H1 (cell line): ENCODE measurements at regions not wholly inside any gene's neighbourhood (a gene's known extent, or its start where the extent isn't known, plus 50 kb on each side); places are given as distances from the start of the nearest gene placed in this dataset.

ENCODE experiments used
- CEBPB ChIP-seq: IDR thresholded peaks from 2 replicates; pipeline ENCODE4 v1.6.1; 2012; ENCODE audit warnings: low read depth, low read length
- CREB1 ChIP-seq: IDR thresholded peaks from 2 replicates; pipeline ENCODE4 v1.6.1; 2012; ENCODE audit warnings: inconsistent platforms
- CTCF ChIP-seq, 3 experiments: IDR thresholded peaks; 1 replicate in 2 of 3; 2 replicates in 1 of 3; pipeline versions ENCODE4 v1.5.1 to v1.6.1; 2011; ENCODE audit warnings: low read length in 3 of 3, mild to moderate bottlenecking in 3 of 3, inconsistent platforms in 2 of 3, low read depth in 1 of 3, moderate library complexity in 1 of 3; ENCODE audit not compliant: insufficient read depth in 1 of 3; ENCODE audit errors: control extremely low read depth in 1 of 3
- POLR2A ChIP-seq, 2 experiments: IDR thresholded peaks; 1 replicate in 1 of 2; 2 replicates in 1 of 2; pipeline ENCODE4 v1.6.1; 2011; ENCODE audit warnings: low read depth in 2 of 2, low read length in 2 of 2, mild to moderate bottlenecking in 2 of 2; ENCODE audit errors: control extremely low read depth in 1 of 2
- POLR2AphosphoS5 ChIP-seq: IDR thresholded peaks from 2 replicates; pipeline ENCODE4 v1.6.1; 2011; ENCODE audit warnings: low read depth, low read length
- RAD21 ChIP-seq, 2 experiments: IDR thresholded peaks in 1 of 2; conservative IDR thresholded peaks in 1 of 2; 2 replicates each; pipeline ENCODE4 v1.6.1; 2011; ENCODE audit warnings: low read depth in 2 of 2, low read length in 2 of 2, improper control_type of control experiment in 1 of 2, inconsistent platforms in 1 of 2, mild to moderate bottlenecking in 1 of 2, moderate library complexity in 1 of 2
- RFX5 ChIP-seq: IDR thresholded peaks from 2 replicates; pipeline ENCODE4 v1.6.1; 2011; ENCODE audit warnings: low read depth, low read length, improper control_type of control experiment, borderline replicate concordance
- RXRA ChIP-seq: IDR thresholded peaks from 2 replicates; pipeline ENCODE4 v1.6.1; 2011; ENCODE audit warnings: low read depth, mild to moderate bottlenecking, low read length, moderate library complexity; ENCODE audit not compliant: insufficient read depth
- SP1 ChIP-seq: IDR thresholded peaks from 2 replicates; pipeline ENCODE4 v1.6.1; 2011; ENCODE audit warnings: low read depth, low read length
- TBP ChIP-seq: IDR thresholded peaks from 2 replicates; pipeline ENCODE4 v1.6.1; 2011; ENCODE audit warnings: low read depth, low read length, improper control_type of control experiment
- USF2 ChIP-seq: IDR thresholded peaks from 2 replicates; pipeline ENCODE4 v1.6.1; 2011; ENCODE audit warnings: low read length, improper control_type of control experiment
- YY1 ChIP-seq: IDR thresholded peaks from 2 replicates; pipeline ENCODE4 v1.6.1; 2011; ENCODE audit warnings: low read depth, mild to moderate bottlenecking, low read length
- TF ChIP-seq, protein P1 (sequence below): IDR thresholded peaks from 2 replicates; pipeline ENCODE4 v1.6.1; 2012; ENCODE audit warnings: low read length, inconsistent platforms

DNA sequence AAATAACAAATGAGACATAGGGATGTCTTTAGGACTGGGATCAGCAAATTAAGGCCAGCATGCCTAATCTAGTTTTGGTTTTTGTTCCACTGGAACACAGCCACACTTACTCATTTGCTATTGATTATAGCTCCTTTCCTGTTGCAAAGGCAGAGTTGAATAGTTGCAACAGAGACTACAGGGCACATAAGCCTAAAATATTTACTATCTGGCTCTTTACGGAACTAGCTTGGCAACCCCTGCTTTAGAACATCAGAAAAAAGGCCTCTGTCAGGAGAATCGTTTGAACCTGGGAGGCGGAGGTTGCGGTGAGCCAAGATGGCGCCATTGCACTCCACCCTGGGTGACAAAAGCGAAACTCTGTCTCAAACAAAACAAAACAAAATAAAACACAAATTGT, 384.8 kb downstream of the ELAVL2 start:
- TF ChIP-seq CEBPB (no peak), POLR2AphosphoS5 (no peak), RAD21 (IDR thresholded peaks at IDR 0.05 in 1 of 2, conservative IDR thresholded peaks at IDR 0.05 in 1 of 2; ENCODE audit: low read depth in 2 of 2, low read length in 2 of 2) (no peak), POLR2A (IDR thresholded peaks at IDR 0.05; ENCODE audit: control extremely low read depth in 1 of 2, low read depth in 2 of 2, low read length in 2 of 2) (no peak), RXRA (no peak), CTCF (IDR thresholded peaks at IDR 0.05; ENCODE audit: control extremely low read depth in 1 of 3, insufficient read depth in 1 of 3, low read depth in 1 of 3, low read length in 3 of 3) (no peak), TBP (no peak), CREB1 (no peak), USF2 (no peak), YY1 (no peak), RFX5 (no peak), SP1 (no peak)
- TF ChIP-seq, protein P1, sequence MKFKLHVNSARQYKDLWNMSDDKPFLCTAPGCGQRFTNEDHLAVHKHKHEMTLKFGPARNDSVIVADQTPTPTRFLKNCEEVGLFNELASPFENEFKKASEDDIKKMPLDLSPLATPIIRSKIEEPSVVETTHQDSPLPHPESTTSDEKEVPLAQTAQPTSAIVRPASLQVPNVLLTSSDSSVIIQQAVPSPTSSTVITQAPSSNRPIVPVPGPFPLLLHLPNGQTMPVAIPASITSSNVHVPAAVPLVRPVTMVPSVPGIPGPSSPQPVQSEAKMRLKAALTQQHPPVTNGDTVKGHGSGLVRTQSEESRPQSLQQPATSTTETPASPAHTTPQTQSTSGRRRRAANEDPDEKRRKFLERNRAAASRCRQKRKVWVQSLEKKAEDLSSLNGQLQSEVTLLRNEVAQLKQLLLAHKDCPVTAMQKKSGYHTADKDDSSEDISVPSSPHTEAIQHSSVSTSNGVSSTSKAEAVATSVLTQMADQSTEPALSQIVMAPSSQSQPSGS, result no peak
